GM12878 (cell line): ENCODE measurements at regions not wholly inside any gene's neighbourhood (a gene's known extent, or its start where the extent isn't known, plus 50 kb on each side); places are given as distances from the start of the nearest gene placed in this dataset.

Experiments
- ATAC-seq: fragments of 200-7000 bp; cut with Tn5 transposase; 3 replicates; pipeline ENCODE4 v1.9.1; 2020; ENCODE audit warnings: mild to moderate bottlenecking, moderate library complexity
- BruUV-seq: library from RNA; stranded (reverse); fragments of 400-500 nt; replicated peaks from 2 replicates; lab custom pipeline; 2021; lab: Mats Ljungman, UMichigan
- CTCF ChIA-PET: fragments of 300-600 bp; sonication (Branson Sonifier 250); formaldehyde crosslinking; extraction: SDS; loops from one replicate; lab custom pipeline; 2021; ENCODE audit warnings: inconsistent platforms; lab: Yijun Ruan, JAX
- POLR2A ChIA-PET: fragments of 350-600 bp; formaldehyde crosslinking; extraction: SDS; loops from one replicate; lab custom pipeline; 2021; ENCODE audit warnings: inconsistent platforms; lab: Charles Lee
- RAD21 ChIA-PET: fragments of 300-600 bp; sonication (Branson Sonifier 250); formaldehyde crosslinking; loops from one replicate; lab custom pipeline; 2023; ENCODE audit warnings: antibody characterized with exemption; ENCODE audit not compliant: unreplicated experiment; lab: Charles Lee
- SMC1A ChIA-PET: fragments of 300-600 bp; sonication (Branson Sonifier 250); formaldehyde crosslinking; loops from one replicate; lab custom pipeline; 2023; ENCODE audit not compliant: unreplicated experiment, uncharacterized antibody; lab: Charles Lee
- DNase-seq: peaks from one replicate; pipeline ENCODE4 v3.0.0-alpha.2; 2011; ENCODE audit warnings: low read depth, low spot score
- FAIRE-seq: peaks from 3 replicates; lab custom pipeline; 2011; peaks lifted over from hg19 to GRCh38; lab: Jason Lieb, UNC
- H2AFZ ChIP-seq: 2 replicates; pipeline ENCODE4 v1.6.0; 2011; ENCODE audit warnings: low read depth, low read length, control low read depth; ENCODE audit not compliant: control insufficient read depth
- H3K27ac ChIP-seq: 2 replicates; pipeline ENCODE4 v1.5.1; 2011; ENCODE audit warnings: control low read depth; ENCODE audit not compliant: control insufficient read depth, insufficient read depth
- H3K27me3 ChIP-seq, 2 experiments: replicated peaks in 1 of 2; 2 replicates each; pipeline versions ENCODE4 v1.6.0 to v1.6.1; 2011; ENCODE audit warnings: low read length in 1 of 2; ENCODE audit not compliant: control insufficient read depth in 2 of 2, insufficient read depth in 2 of 2
- H3K36me3 ChIP-seq, 2 experiments: 2 replicates each; pipeline ENCODE4 v1.5.1; 2011; ENCODE audit warnings: low read length in 1 of 2; ENCODE audit not compliant: control insufficient read depth in 2 of 2, insufficient read depth in 2 of 2
- H3K4me1 ChIP-seq: 2 replicates; pipeline ENCODE4 v1.6.1; 2011; ENCODE audit warnings: mild to moderate bottlenecking, low read length, moderate library complexity, mixed read lengths; ENCODE audit not compliant: control insufficient read depth, insufficient read depth
- H3K4me2 ChIP-seq: 2 replicates; pipeline ENCODE4 v1.6.0; 2011; ENCODE audit warnings: control low read depth; ENCODE audit not compliant: control insufficient read depth, insufficient read depth
- H3K4me3 ChIP-seq: fragments of 200-600 bp; sonication (generic); 2 replicates; pipeline ENCODE4 v1.5.1; 2016
- H3K79me2 ChIP-seq: 2 replicates; pipeline ENCODE4 v1.6.0; 2011; ENCODE audit warnings: low read length; ENCODE audit not compliant: control insufficient read depth, insufficient read depth
- H3K9ac ChIP-seq: 2 replicates; pipeline ENCODE4 v1.8.0; 2011; ENCODE audit warnings: low read length, control low read depth, mixed read lengths; ENCODE audit not compliant: control insufficient read depth, insufficient read depth
- H3K9me3 ChIP-seq: replicated peaks from 3 replicates; pipeline ENCODE4 v1.5.1; 2011; ENCODE audit warnings: mild to moderate bottlenecking, low read length; ENCODE audit not compliant: control insufficient read depth, insufficient read depth
- H4K20me1 ChIP-seq: 2 replicates; pipeline ENCODE4 v1.6.0; 2011; ENCODE audit not compliant: control insufficient read depth, insufficient read depth
- ATF7 ChIP-seq: fragments of 450-650 bp; IDR thresholded peaks from 2 replicates; pipeline ENCODE4 v1.6.1; 2016; ENCODE audit warnings: low read depth, mild to moderate bottlenecking
- CBX3 ChIP-seq: fragments of 200-600 bp; sonication (generic); IDR thresholded peaks from 2 replicates; pipeline ENCODE4 v1.6.1; 2016; ENCODE audit warnings: low read depth, borderline replicate concordance
- CREB1 ChIP-seq: IDR thresholded peaks from 2 replicates; pipeline ENCODE4 v1.6.1; 2012; ENCODE audit warnings: low read depth, mild to moderate bottlenecking, inconsistent platforms
- CREM ChIP-seq: IDR thresholded peaks from 2 replicates; pipeline ENCODE4 v1.6.1; 2014; ENCODE audit warnings: antibody characterized with exemption, low read depth
- HDAC2 ChIP-seq: fragments of 200-600 bp; sonication (generic); IDR thresholded peaks from 2 replicates; pipeline ENCODE4 v1.6.1; 2017
- MEF2B ChIP-seq: fragments of 450-650 bp; IDR thresholded peaks from 2 replicates; pipeline ENCODE4 v1.6.1; 2018; ENCODE audit warnings: mild to moderate bottlenecking, moderate library complexity; ENCODE audit not compliant: partially characterized antibody, poor library complexity, severe bottlenecking
- MTA2 ChIP-seq: fragments of 450-650 bp; IDR thresholded peaks from 2 replicates; pipeline ENCODE4 v1.6.1; 2016; ENCODE audit warnings: low read depth, mild to moderate bottlenecking, moderate library complexity
- NFIC ChIP-seq: IDR thresholded peaks from 2 replicates; pipeline ENCODE4 v1.6.1; 2012; ENCODE audit warnings: low read depth, mild to moderate bottlenecking, inconsistent platforms, low read length, moderate library complexity
- PAX5 ChIP-seq: IDR thresholded peaks from 2 replicates; pipeline ENCODE4 v1.6.1; 2011; ENCODE audit warnings: low read depth, low read length, borderline replicate concordance
- REST ChIP-seq: IDR thresholded peaks from 2 replicates; pipeline ENCODE4 v1.6.1; 2012; ENCODE audit warnings: mild to moderate bottlenecking, low read depth, low read length
- SIN3A ChIP-seq: IDR thresholded peaks from 2 replicates; pipeline ENCODE4 v1.6.1; 2012; ENCODE audit warnings: low read depth, low read length, improper control_type of control experiment
- SMARCA5 ChIP-seq: fragments of 450-650 bp; IDR thresholded peaks from 2 replicates; pipeline ENCODE4 v1.6.1; 2017; ENCODE audit warnings: mild to moderate bottlenecking
- YBX1 ChIP-seq: fragments of 450-650 bp; IDR thresholded peaks from 2 replicates; pipeline ENCODE4 v1.6.1; 2016; ENCODE audit warnings: antibody characterized with exemption
- ZNF687 ChIP-seq: fragments of 450-650 bp; IDR thresholded peaks from 2 replicates; pipeline ENCODE4 v1.6.1; 2017; ENCODE audit warnings: mild to moderate bottlenecking, moderate library complexity
- WGBS: methylation state at CpG from one replicate; pipeline ENCODE4 v1.1.6; 2016; ENCODE audit warnings: low lambda C conversion rate; ENCODE audit not compliant: insufficient replicate concordance, insufficient coverage; ENCODE audit errors: missing lambda C conversion rate; 5-methylcytosine and 5-hydroxymethylcytosine counted together
- in situ Hi-C: fragments of 300-500 bp; cut with MboI; formaldehyde crosslinking; loops from 9 replicates; pipeline ENCODE4 v1.14.3; 2018; ENCODE audit warnings: mixed read lengths
- intact Hi-C: fragments of 100-400 bp; cut with micrococcal nuclease; formaldehyde crosslinking; loops from one replicate; pipeline ENCODE4 v1.14.2; 2022; ENCODE audit not compliant: unreplicated experiment

- TF ChIP-seq CREM (no peak), REST (no peak), SMARCA5 (no peak), SIN3A (no peak), MTA2 (no peak)
These were observed 94.9 kb upstream of the MGMT start (continued) for GRCh38 chr10:129372172-129372571.

- FAIRE-seq: no peak
- intact Hi-C loops: no loop called here
- no peak for DNase-seq
- H3K79me2 ChIP-seq: no peaks in the 10 kb centered on the region
- H3K9ac ChIP-seq: no peak overlapping the region
- H4K20me1 ChIP-seq: no peaks in the 10 kb centered on the region
- no peak overlapping the region for H2AFZ ChIP-seq
- H3K27ac ChIP-seq: no peak overlapping the region
- in situ Hi-C loops: no loop called here
- RAD21 ChIA-PET: no interaction called here
- no peak overlapping the region for H3K4me3 ChIP-seq
- H3K4me1 ChIP-seq: no peaks in the 10 kb centered on the region
- SMC1A ChIA-PET: no interaction called here
- WGBS: 31% methylated on average over 12 of the region's 12 CpGs
- H3K4me2 ChIP-seq: no peak overlapping the region
- H3K36me3 ChIP-seq: no peaks in the 10 kb centered on the region
- ATAC-seq: no peak
- no peak for TF ChIP-seq NFIC
- TF ChIP-seq YBX1: no peak
- no peak for TF ChIP-seq ATF7
- TF ChIP-seq ZNF687: no peak
- TF ChIP-seq CBX3: no peak
- TF ChIP-seq PAX5: no peak
- TF ChIP-seq MEF2B: no peak
- no peak for TF ChIP-seq HDAC2
- no peak for TF ChIP-seq CREB1
- H3K27me3 ChIP-seq: 0 out of 4 replicates have a peak, but pooled peaks cover 0 to 2% of the 10 kb centered on the region in 2 experiments
- CTCF ChIA-PET: no interaction called here
- POLR2A ChIA-PET: no interaction called here
- no TSS peak for BruUV-seq
- no peaks in the 10 kb centered on the region for H3K9me3 ChIP-seq
These were observed 93.8 kb upstream of the MGMT start for GRCh38 chr10:129373231-129373630.
